ENCODE measurements at regions not wholly inside any gene's neighbourhood (a gene's known extent, or its start where the extent isn't known, plus 50 kb on each side); places are given as distances from the start of the nearest gene placed in this dataset.

GRCh38 chr9:73459817-73460216 is 308.2 kb downstream of the ANXA1 start:
- DNase-seq (ENCODE audit: low read depth) = no peak

- no peak for DNase-seq (ENCODE audit: low read depth)
Observed at GRCh38 chr9:73468716-73469115, 317.1 kb downstream of the ANXA1 start.

GRCh38 chr9:73470766-73471165 is 319.1 kb downstream of the ANXA1 start:
- DNase-seq (ENCODE audit: low read depth) = no peak

- no peak for DNase-seq (ENCODE audit: low read depth)
Observed at GRCh38 chr9:73474002-73474600, 322.4 kb downstream of the ANXA1 start.

- no peak for DNase-seq (ENCODE audit: low read depth)
Observed at GRCh38 chr9:73474625-73475024, 323.0 kb downstream of the ANXA1 start.

GRCh38 chr9:73494894-73495293 is 343.2 kb downstream of the ANXA1 start:
- no peak for DNase-seq (ENCODE audit: low read depth)

- no peak for DNase-seq (ENCODE audit: low read depth)
Observed at GRCh38 chr9:73497796-73498195, 346.1 kb downstream of the ANXA1 start.

- DNase-seq (ENCODE audit: low read depth) = no peak
Observed at GRCh38 chr9:73515216-73515615, 363.6 kb downstream of the ANXA1 start.

GRCh38 chr9:73523391-73523790 is 371.7 kb downstream of the ANXA1 start:
- no peak for DNase-seq (ENCODE audit: low read depth)

- DNase-seq (ENCODE audit: low read depth) = no peak
Observed at GRCh38 chr9:73525350-73525749, 373.7 kb downstream of the ANXA1 start.

GRCh38 chr9:73527521-73527920 is 375.9 kb downstream of the ANXA1 start:
- DNase-seq (ENCODE audit: low read depth) = no peak

GRCh38 chr9:73528926-73529325 is 377.3 kb downstream of the ANXA1 start:
- no peak for DNase-seq (ENCODE audit: low read depth)

- DNase-seq (ENCODE audit: low read depth) = no peak
Observed at GRCh38 chr9:73529666-73530065, 378.0 kb downstream of the ANXA1 start.

- no peak for DNase-seq (ENCODE audit: low read depth)
Observed at GRCh38 chr9:73531051-73531532, 379.4 kb downstream of the ANXA1 start.

- DNase-seq (ENCODE audit: low read depth) = no peak
Observed at GRCh38 chr9:73531658-73532057, 380.0 kb downstream of the ANXA1 start.

- DNase-seq (ENCODE audit: low read depth) = no peak
Observed at GRCh38 chr9:73532985-73533384, 381.3 kb downstream of the ANXA1 start.

GRCh38 chr9:73536403-73536802 is 384.7 kb downstream of the ANXA1 start:
- no peak for DNase-seq (ENCODE audit: low read depth)

- no peak for DNase-seq (ENCODE audit: low read depth)
Observed at GRCh38 chr9:73537561-73537960, 385.9 kb downstream of the ANXA1 start.

- DNase-seq (ENCODE audit: low read depth) = no peak
Observed at GRCh38 chr9:73539881-73540390, 388.3 kb downstream of the ANXA1 start.

GRCh38 chr9:73541923-73542322 is 390.3 kb downstream of the ANXA1 start:
- DNase-seq (ENCODE audit: low read depth) = no peak

GRCh38 chr9:73543727-73544126 is 392.1 kb downstream of the ANXA1 start:
- no peak for DNase-seq (ENCODE audit: low read depth)

GRCh38 chr9:73548201-73548600 is 396.5 kb downstream of the ANXA1 start:
- DNase-seq (ENCODE audit: low read depth) = no peak

GRCh38 chr9:73549991-73550390 is 398.3 kb downstream of the ANXA1 start:
- DNase-seq (ENCODE audit: low read depth) = no peak

GRCh38 chr9:73553295-73553694 is 401.6 kb downstream of the ANXA1 start:
- no peak for DNase-seq (ENCODE audit: low read depth)
